ENCODE measurements at regions not wholly inside any gene's neighbourhood (a gene's known extent, or its start where the extent isn't known, plus 50 kb on each side); places are given as distances from the start of the nearest gene placed in this dataset.

- TF ChIP-seq ZBTB49 (CRISPR knock-in tag; IDR thresholded peaks at IDR 0.05; ENCODE audit: borderline replicate concordance) (no peak), MYNN (IDR thresholded peaks at IDR 0.05) (no peak), MYNN (CRISPR knock-in tag; IDR thresholded peaks at IDR 0.05) (no peak), RB1 (IDR thresholded peaks at IDR 0.05; ENCODE audit: low read depth) (no peak), ZNF143 (CRISPR knock-in tag; IDR thresholded peaks at IDR 0.05) (no peak), HOMEZ (CRISPR knock-in tag; IDR thresholded peaks at IDR 0.05) (no peak), RFX7 (CRISPR knock-in tag; IDR thresholded peaks at IDR 0.05) (no peak), ZNF253 (CRISPR knock-in tag; conservative IDR thresholded peaks at IDR 0.05) (no peak), GTF2A2 (tag; IDR thresholded peaks at IDR 0.05) (no peak)
- TF ChIP-seq, protein P1, sequence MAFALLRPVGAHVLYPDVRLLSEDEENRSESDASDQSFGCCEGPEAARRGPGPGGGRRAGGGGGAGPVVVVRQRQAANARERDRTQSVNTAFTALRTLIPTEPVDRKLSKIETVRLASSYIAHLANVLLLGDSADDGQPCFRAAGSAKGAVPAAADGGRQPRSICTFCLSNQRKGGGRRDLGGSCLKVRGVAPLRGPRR (CRISPR knock-in tag; IDR thresholded peaks at IDR 0.05) = no peak
Observed at GRCh38 chr1:114314098-114314497, 160.4 kb upstream of the SYT6 start (continued).

All from K562 (cell line).